Thoracic aorta (tissue), 2 donors: ENCODE measurements at regions not wholly inside any gene's neighbourhood (a gene's known extent, or its start where the extent isn't known, plus 50 kb on each side); places are given as distances from the start of the nearest gene placed in this dataset.

Source experiments
- ATAC-seq: fragments of 150-250 bp; one replicate; pipeline ENCODE4 v1.8.0; 2017; ENCODE audit warnings: low read depth; ENCODE audit not compliant: insufficient number of reproducible peaks, low FRiP score
- DNase-seq: peaks from one replicate; pipeline ENCODE4 v3.0.0-alpha.2; 2020; ENCODE audit warnings: low spot score
- H3K27ac ChIP-seq, 2 donors: fragments of 200-600 bp; sonication (generic); 1 replicate in 1 of 2; 2 replicates in 1 of 2; pipeline ENCODE4 v1.5.1; 2016; ENCODE audit warnings: mild to moderate bottlenecking in 2 of 2, moderate library complexity in 2 of 2
- H3K27me3 ChIP-seq: fragments of 200-600 bp; sonication (generic); replicated peaks from 2 replicates; pipeline ENCODE4 v1.6.0; 2016; ENCODE audit warnings: mild to moderate bottlenecking; ENCODE audit not compliant: insufficient read depth
- H3K36me3 ChIP-seq: fragments of 200-600 bp; sonication (generic); one replicate; pipeline ENCODE4 v1.5.1; 2016
- H3K4me1 ChIP-seq, 2 donors: fragments of 200-600 bp; sonication (generic); 1 replicate in 1 of 2; 2 replicates in 1 of 2; pipeline versions ENCODE4 v1.5.1 to v1.6.0; 2016; ENCODE audit warnings: low read depth in 2 of 2, mild to moderate bottlenecking in 1 of 2; ENCODE audit not compliant: control insufficient read depth in 1 of 2
- H3K4me3 ChIP-seq: fragments of 200-600 bp; sonication (generic); 2 replicates; pipeline ENCODE4 v1.5.1; 2016; ENCODE audit warnings: mild to moderate bottlenecking
- H3K9me3 ChIP-seq: fragments of 200-600 bp; sonication (generic); 2 replicates; pipeline ENCODE4 v1.5.1; 2016
- TF ChIP-seq, protein P1 (sequence below): fragments of 200-600 bp; sonication (generic); IDR thresholded peaks from one replicate; pipeline ENCODE4 v1.5.1; 2019; ENCODE audit warnings: antibody characterized with exemption

DNA sequence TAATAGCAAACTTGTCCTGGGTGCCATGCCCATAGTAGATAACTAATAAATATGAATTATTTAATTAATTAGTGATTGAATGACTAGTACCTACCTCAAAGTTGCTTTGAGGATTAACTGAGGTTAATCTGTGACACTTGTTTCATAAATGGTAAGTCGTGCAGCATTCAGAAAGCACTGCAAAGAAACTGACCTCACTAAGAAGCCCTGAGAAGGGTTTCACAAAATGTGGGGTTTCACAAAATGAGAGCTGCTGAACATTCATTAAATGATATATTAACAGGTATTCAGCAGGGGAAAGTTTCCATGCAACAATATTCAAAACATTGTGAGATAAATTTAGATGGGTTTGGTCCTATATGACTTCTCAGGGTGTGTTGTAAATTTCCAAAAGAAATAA, 236.2 kb downstream of the OSR1 start:
- no peaks in the 10 kb centered on the region for H3K36me3 ChIP-seq
- H3K4me1 ChIP-seq = peaks cover 0 to 9% of the 10 kb centered on the region in 2 donors
- ATAC-seq = no peak
- no peak overlapping the region for H3K4me3 ChIP-seq
- no peak for DNase-seq
- no peaks in the 10 kb centered on the region for H3K9me3 ChIP-seq
- H3K27ac ChIP-seq = no peak overlapping the region
- TF ChIP-seq, protein P1, sequence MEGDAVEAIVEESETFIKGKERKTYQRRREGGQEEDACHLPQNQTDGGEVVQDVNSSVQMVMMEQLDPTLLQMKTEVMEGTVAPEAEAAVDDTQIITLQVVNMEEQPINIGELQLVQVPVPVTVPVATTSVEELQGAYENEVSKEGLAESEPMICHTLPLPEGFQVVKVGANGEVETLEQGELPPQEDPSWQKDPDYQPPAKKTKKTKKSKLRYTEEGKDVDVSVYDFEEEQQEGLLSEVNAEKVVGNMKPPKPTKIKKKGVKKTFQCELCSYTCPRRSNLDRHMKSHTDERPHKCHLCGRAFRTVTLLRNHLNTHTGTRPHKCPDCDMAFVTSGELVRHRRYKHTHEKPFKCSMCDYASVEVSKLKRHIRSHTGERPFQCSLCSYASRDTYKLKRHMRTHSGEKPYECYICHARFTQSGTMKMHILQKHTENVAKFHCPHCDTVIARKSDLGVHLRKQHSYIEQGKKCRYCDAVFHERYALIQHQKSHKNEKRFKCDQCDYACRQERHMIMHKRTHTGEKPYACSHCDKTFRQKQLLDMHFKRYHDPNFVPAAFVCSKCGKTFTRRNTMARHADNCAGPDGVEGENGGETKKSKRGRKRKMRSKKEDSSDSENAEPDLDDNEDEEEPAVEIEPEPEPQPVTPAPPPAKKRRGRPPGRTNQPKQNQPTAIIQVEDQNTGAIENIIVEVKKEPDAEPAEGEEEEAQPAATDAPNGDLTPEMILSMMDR = no peak
- H3K27me3 ChIP-seq = no peaks in the 10 kb centered on the region

DNA sequence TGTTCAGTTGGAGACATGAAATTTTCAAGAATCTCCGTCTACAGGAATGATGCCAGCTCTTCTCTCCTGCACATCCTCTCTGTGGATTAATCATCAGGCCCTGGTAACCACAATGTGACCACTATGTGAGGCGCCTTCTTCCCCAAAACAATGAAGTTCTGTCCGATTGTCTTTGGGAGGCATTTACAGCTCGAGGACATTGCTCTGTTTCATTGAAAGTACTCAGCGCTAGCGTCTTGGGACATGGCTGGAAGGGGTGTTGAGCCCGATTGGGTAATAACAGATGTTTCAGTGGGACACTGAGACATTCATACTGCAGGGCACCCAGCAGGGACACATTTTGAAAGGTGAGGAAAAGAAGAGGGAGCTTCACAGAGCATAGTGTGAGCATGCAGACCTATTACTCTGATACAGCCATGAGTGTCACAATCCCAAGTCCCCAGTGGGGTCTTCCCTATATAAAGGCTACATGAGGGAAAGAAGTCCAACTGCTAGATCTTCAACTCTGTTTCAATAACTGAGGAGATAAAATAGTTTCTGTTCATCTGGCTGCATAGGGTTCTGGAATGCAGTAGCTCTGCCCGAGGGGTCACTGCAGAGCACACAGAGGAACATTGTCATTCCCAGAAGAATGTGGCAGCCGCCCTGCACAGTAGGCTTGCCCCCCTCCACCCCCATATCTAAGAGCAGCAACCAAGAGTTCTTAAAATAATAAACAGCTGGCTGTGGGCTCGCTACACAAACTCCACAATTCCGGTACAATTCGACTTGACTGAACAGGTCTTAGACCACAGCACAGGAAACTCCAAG, 237.3 kb downstream of the OSR1 start:
- ATAC-seq (no peak), DNase-seq (no peak)
- peaks cover 0 to 9% of the 10 kb centered on the region in 2 donors for H3K4me1 ChIP-seq
- no peak overlapping the region for H3K27ac ChIP-seq
- H3K9me3 ChIP-seq = no peaks in the 10 kb centered on the region
- H3K27me3 ChIP-seq = no peaks in the 10 kb centered on the region
- no peaks in the 10 kb centered on the region for H3K36me3 ChIP-seq
- TF ChIP-seq, protein P1 = no peak
- H3K4me3 ChIP-seq = no peak overlapping the region

DNA sequence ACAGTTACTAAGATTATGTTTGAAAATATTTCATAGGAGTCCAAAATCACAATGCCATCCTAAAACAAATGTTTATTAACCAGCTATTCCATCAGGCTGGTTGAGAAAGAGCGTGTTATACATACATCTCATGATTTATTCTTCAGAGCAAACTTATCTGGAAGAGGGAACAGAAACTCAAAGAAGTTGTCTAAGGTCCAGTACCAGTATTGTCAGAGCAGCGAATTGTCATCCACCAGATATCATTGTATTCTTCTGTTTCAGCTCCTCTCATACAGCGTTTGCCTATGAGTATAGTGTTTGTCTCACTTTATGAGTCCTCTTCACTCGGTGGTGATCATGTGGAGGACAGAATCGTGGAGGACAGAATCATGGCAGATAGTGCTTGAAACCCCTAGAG, 238.2 kb downstream of the OSR1 start:
- Histone ChIP-seq H3K9me3 (no peaks in the 10 kb centered on the region), H3K27me3 (no peaks in the 10 kb centered on the region), H3K36me3 (no peaks in the 10 kb centered on the region), H3K27ac (no peak overlapping the region), H3K4me3 (no peak overlapping the region), H3K4me1 (peaks cover 0 to 9% of the 10 kb centered on the region in 2 donors)
- DNase-seq (no peak), ATAC-seq (no peak)
- TF ChIP-seq, protein P1 = no peak

DNA sequence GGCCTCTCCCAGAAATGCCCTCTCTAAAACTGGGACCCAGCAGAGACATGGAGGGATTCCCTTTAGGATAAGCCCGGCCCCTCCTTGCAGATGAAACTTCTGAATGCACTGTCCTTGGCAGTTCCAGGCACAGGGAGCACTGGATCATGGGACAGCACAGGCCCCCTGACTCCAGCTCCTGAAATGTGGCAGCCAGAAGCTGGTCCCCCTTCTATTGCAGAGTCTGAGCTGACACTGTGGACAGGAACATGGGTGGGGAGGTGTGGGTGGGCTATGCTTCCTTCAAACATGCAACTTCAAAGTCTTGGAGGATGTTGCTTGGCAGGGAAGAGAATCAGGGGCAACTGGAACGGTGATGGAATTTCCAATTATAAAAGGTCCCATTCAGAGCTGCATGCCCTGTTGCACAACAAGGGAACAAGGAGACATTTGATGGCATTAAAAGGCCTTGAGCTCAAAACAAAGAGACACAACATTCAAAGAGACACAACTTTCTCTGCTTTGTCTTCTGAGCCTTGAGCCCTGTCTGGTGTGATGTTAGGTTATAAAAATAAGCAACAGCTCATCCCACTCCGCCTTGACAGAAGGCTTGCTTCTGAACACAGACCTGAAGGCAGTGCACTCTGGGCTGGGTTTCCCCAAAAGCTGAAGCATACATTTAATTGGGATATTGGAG, 239.0 kb downstream of the OSR1 start:
- Histone ChIP-seq H3K4me1 (peaks cover 0 to 9% of the 10 kb centered on the region in 2 donors), H3K36me3 (no peaks in the 10 kb centered on the region), H3K27ac (no peak overlapping the region), H3K4me3 (no peak overlapping the region), H3K27me3 (no peaks in the 10 kb centered on the region), H3K9me3 (no peaks in the 10 kb centered on the region)
- no peak for DNase-seq
- ATAC-seq = no peak
- TF ChIP-seq, protein P1 = no peak

DNA sequence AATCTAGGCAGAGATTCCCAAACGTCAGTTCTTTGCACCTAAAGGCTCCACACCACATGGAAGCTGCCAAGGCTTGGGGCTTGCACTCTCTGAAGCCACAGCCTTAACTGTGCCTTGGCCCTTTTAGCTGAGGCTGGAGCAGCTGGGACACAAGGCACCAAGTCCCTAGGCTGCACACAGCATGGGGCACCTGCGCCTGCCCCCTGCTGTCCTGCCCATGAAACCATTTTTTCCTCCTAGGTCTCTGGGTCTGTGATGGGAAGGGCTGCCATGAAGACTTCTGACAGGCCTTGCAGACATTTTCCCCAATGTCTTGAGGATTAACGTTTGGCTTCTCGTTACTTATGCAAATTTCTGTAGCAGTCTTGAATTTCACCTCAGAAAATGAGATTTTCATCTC, 241.5 kb downstream of the OSR1 start:
- Histone ChIP-seq H3K36me3 (no peaks in the 10 kb centered on the region), H3K9me3 (no peaks in the 10 kb centered on the region), H3K27me3 (no peaks in the 10 kb centered on the region), H3K4me1 (peaks cover 0 to 9% of the 10 kb centered on the region in 2 donors), H3K27ac (no peak overlapping the region), H3K4me3 (no peak overlapping the region)
- TF ChIP-seq, protein P1 = no peak
- ATAC-seq (no peak), DNase-seq (no peak)
